ENCODE measurements at regions not wholly inside any gene's neighbourhood (a gene's known extent, or its start where the extent isn't known, plus 50 kb on each side); places are given as distances from the start of the nearest gene placed in this dataset.

DNA sequence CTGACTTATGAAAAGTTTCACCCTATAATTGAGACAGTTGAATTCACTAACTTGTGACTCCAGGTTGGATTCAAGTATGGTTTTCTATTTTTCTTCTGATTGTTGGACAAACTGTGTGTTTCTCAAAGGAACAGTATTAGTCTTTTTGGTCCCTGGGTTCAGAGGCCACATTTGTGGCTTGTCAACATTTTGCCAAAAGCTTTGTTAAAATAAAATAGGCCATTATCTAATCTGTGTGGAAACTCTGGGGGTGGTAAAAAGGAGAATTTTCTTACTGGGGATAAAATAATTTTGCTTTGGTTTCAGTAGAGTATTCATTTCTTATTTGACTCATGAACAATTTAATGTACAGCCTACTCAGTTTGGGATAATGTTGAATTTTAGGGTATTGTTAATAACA, 166.3 kb downstream of the TMEM167A start:
- Histone ChIP-seq H2BK5ac (ENCODE audit: low read depth, low read length) (no peak overlapping the region), H3K4me1 (replicated peaks in 1 of 4; ENCODE audit: control insufficient read depth in 3 of 4, insufficient read depth in 4 of 4, low read length in 3 of 4) (no peaks in the 10 kb centered on the region), H3K14ac (ENCODE audit: insufficient read length) (no peak overlapping the region), H2AFZ (ENCODE audit: low read length) (no peak overlapping the region), H3K27ac (ENCODE audit: low read depth, low read length) (no peak overlapping the region), H3K27me3 (replicated peaks in 1 of 4; ENCODE audit: control insufficient read depth in 3 of 4, extremely low read depth in 1 of 4, insufficient read depth in 3 of 4, low read length in 3 of 4) (no peaks in the 10 kb centered on the region), H4K5ac (ENCODE audit: insufficient read length, low read depth, low read length) (no peak overlapping the region), H3K4me3 (ENCODE audit: extremely low read depth in 1 of 4, insufficient read depth in 2 of 4, low read depth in 3 of 4, low read length in 4 of 4) (no peak overlapping the region), H4K8ac (ENCODE audit: extremely low read depth, insufficient read depth, low read length) (no peak overlapping the region), H3K9me3 (ENCODE audit: insufficient read depth in 2 of 2, low read depth in 1 of 2, low read length in 1 of 2) (no peaks in the 10 kb centered on the region), H3K9ac (replicated peaks in 1 of 4; ENCODE audit: extremely low read depth in 1 of 4, low read depth in 3 of 4, low read length in 3 of 4) (no peak overlapping the region), H3K23ac (ENCODE audit: insufficient read length) (no peak overlapping the region), H2BK120ac (replicated peaks; ENCODE audit: low read depth, low read length) (no peak overlapping the region), H3K4me2 (ENCODE audit: insufficient read depth in 1 of 2, low read depth in 2 of 2, low read length in 2 of 2) (no peak overlapping the region), H4K91ac (replicated peaks; ENCODE audit: insufficient read length, low read length) (no peak overlapping the region), H2BK20ac (ENCODE audit: low read length) (no peak overlapping the region), H3K79me1 (ENCODE audit: low read depth, low read length) (no peaks in the 10 kb centered on the region), H3K56ac (replicated peaks; ENCODE audit: insufficient read length, low read depth, low read length) (no peak overlapping the region), H3K18ac (ENCODE audit: extremely low read depth, low read length) (no peak overlapping the region), H4K20me1 (replicated peaks in 1 of 2; ENCODE audit: control insufficient read depth in 1 of 2, insufficient read depth in 2 of 2, low read length in 2 of 2) (no peaks in the 10 kb centered on the region), H3K23me2 (ENCODE audit: low read depth, low read length) (no peaks in the 10 kb centered on the region), H3K4ac (replicated peaks; ENCODE audit: insufficient read length, low read depth, low read length) (no peak overlapping the region), H2BK12ac (ENCODE audit: low read depth, low read length) (no peak overlapping the region), H3K36me3 (ENCODE audit: control insufficient read depth in 2 of 4, insufficient read depth in 4 of 4, low read length in 3 of 4) (no peaks in the 10 kb centered on the region), H2BK15ac (ENCODE audit: low read length) (no peak overlapping the region), H3K79me2 (ENCODE audit: control insufficient read depth in 1 of 2, insufficient read depth in 2 of 2, low read length in 2 of 2) (no peaks in the 10 kb centered on the region), H2AK5ac (ENCODE audit: low read depth, low read length) (no peak overlapping the region)
- FAIRE-seq (no peak), DNase-seq (ENCODE audit: low read depth in 1 of 2, low spot score in 2 of 2) (no peak)
- ChIA-PET POLR2A (ENCODE audit: partially characterized antibody) (no interaction called here), CTCF (ENCODE audit: partially characterized antibody) (no interaction called here)
- no peak for TF ChIP-seq RBBP5 (IDR thresholded peaks at IDR 0.05; ENCODE audit: borderline replicate concordance, low read depth, low read length)

Measured in H1 (cell line).